GM18499 (cell line): ENCODE measurements at regions not wholly inside any gene's neighbourhood (a gene's known extent, or its start where the extent isn't known, plus 50 kb on each side); places are given as distances from the start of the nearest gene placed in this dataset.

Source experiments
- ATAC-seq: cut with Tn5 transposase; IDR thresholded peaks from one replicate; pipeline ENCODE4 v1.9.1; 2021; ENCODE audit warnings: moderate number of reproducible peaks; ENCODE audit not compliant: insufficient read depth, unreplicated experiment

DNA sequence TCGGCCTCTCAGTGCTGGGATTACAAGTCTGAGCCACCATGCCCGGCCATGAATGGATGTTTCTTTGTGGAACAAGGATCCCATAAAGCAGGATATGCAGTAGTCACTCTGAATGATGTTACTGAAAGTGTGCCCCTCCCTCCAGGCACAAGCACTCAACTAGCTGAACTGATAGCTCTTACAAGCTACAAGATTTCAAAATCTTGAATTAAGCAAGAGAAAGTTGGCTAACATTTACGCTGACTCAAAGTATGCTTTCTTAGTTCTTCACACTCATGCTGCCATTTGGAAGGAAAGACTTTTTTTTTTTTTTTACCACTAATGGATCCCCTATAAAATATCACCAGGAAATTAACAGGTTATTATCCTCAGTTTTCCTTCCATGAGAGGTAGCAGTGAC, 549.0 kb upstream of the PKDCC start:
- no peak for ATAC-seq

DNA sequence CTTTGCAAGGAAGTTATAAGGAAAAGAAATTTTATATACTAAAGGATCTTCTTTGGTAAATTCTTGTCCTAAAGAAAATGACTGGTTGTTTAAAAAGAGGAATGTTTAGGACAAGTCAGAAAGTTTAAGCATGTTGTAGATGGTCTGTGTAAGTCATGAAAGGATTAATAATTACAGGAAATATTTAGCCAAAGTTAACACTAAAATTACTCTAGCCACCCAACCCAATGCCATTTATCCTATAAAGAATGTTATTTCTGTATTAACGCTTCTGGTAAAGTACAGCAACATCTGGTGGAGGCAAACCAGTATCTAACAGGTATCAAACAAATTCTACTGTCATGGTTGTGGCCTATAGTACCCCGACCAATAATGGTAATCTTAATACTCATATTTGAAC, 546.9 kb upstream of the PKDCC start:
- ATAC-seq = no peak

DNA sequence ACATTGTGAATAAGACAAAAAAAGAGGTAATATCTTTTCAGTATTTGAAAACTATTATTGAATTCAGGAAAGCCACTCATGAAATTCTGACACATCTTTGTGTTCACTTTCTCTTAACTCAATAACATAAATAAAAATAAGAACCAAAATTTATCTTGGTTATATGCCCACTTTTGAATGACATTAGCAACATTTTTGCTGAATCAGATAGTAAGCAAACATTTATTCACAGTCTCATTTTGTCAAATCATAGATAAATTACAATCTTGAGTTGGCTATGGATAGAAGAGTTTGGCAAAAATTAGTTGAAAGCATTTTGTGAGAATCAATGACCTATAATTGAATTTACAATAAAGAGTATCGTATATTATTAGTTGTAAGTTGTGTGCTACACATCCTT, 545.1 kb upstream of the PKDCC start:
- ATAC-seq = no peak

DNA sequence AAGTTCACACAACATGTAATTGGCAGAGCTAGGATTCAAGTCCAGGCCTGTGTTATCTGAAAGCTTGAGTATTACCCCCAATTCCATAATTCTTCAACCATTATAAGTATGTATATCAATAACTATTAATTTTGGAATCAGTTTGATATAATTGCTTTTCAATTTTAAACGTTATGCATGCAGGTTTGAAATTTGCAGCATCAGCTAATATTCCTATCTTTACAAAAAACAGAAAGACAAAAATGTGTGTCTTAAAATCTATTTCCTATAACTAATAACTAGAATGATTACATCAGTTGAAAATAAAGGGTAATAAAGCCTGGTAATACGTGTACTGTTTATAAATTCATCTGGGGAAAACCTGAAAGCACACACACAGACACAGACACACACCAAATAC, 543.3 kb upstream of the PKDCC start:
- no peak for ATAC-seq

DNA sequence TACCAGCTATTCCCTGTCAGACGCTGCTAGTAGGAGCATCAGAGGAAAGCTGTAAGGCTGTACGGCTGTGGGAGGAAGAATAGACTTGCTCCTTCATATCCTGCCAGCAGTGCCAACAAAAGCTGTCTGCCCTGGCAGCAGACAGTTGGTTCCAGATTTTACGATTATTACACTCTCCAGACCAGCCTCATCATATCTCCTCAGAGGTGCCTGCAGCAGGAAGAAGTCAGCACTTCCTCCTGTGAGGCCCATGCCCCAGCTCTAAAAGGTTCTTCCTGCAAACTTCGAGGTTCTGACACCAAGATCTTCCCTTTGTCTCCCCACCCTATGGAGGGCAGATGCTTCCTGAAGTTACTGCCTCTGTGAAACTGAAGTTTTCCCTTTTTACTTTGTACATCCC, 537.7 kb upstream of the PKDCC start:
- ATAC-seq = no peak

DNA sequence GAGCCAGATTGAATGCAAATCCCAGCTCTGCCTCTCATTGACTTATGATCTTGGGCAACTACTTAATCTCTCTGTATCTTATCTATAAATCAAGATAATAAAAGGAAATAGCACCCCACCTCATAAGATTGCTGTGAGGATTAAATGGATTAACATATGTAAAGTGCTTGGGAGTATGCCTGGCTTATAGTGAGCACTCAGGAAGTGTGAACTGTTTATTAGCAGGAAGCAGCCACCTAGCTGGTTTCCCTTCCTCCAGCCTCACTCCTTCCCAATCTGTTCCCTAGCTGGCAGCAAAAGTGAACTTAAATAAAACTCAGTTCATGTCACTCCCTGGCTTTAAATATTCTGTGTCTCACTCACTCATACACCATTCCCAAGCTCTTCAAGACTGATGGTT, 526.6 kb upstream of the PKDCC start:
- no peak for ATAC-seq

DNA sequence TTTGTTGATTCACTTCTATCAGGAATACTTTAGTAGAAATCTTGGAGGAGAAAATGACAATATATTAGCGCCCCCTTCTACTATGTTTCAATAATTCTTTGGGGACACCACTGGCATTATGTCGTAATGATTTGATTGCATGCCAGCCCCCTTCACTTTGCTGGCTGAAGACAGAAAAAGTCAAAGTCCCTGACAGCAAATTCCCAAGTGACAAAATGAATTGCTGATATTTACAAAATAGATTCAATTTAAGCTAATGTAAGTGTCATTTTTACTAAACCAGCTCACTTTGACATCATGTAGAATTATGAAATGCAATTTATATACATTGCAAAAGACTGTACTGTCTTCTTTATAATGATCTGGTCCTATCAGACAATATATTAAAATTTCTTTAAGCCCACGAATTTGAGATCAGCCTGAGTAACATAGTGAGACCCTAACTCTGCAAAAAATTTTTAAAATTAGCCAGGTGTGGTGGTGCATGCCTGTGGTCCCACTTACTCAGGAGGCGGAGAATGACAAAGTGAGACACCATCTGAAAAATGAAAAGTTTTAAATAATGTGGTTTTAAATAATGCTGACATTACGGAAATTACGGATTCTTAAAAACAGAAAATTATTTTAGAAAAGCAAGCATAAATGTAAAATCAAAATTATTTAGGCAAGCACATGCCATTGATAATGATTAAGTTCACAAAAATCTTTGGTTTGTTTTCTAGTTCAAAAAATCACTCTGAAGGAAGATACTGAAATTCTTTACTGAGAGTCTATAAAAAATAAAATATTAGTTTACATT, 520.1 kb upstream of the PKDCC start:
- no peak for ATAC-seq

DNA sequence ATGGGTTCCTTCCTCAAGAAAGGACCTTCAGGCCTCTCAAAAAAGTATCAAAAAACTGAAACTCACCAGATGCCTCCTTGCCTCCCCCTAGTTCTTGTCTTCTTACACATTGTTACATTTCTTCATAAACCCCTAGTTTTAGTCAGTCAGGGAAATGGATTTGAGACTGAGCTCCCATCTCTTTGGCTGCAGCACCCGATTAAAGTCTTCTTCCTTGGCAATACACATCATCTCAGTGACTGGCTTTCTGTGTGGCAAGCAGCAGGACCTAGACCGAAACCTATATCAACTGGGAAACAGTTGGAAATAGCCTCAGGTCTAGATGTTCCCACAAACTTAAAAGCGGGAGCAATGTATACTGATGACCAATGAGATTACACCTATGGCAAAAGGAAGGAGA, 512.2 kb upstream of the PKDCC start:
- no peak for ATAC-seq

DNA sequence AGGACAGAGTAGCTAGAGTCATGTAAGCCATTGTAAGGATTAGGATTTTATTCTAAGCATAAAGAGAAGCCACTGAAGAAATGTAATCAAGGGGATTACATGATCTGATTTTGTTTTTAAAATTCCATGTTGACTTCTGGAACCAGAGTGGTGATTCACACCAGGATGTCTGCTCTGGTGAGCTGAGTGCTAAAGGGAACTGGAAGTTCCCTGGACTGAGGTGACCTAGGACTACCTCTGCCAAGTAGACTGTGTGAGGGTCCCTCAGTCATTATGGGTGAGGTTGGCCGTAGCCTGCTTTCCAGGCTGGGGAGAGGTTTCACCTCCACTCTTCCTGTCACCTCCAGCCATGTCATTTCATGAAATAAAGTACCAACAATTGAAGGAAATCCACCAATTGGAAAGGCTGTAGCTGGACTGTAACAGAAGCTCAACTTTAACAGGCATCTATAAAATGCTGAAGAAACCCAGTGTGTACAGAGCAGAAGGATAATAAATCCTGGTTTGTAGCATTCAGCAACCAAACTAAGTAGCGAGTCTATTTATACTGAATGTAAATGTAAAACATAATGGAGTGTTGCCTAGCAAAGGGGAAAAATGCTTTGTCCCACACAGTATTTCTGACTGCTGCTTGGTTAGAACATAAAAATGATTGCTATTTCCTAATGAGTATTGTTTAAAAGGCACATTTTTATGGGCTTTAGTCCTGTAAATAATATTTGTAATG, 507.4 kb upstream of the PKDCC start:
- no peak for ATAC-seq

DNA sequence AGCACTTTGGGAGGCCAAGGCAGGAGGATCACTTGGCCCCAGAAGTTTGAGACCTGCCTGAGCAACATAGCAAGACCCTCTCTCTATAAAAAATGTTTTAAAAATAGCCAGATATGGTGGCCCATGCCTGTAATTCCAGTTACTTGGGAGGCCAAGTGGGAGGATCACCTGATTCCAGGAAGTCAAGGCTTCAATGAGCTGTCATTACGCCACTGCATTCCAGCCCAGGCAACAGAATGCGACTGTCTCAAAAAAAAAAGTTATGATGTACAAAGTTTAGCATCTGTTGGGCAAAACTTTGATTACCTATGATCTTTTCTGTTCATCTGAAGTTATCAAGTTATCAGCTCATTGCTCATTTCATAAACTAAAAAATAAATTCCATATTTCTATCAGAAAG, 504.1 kb upstream of the PKDCC start:
- no peak for ATAC-seq

DNA sequence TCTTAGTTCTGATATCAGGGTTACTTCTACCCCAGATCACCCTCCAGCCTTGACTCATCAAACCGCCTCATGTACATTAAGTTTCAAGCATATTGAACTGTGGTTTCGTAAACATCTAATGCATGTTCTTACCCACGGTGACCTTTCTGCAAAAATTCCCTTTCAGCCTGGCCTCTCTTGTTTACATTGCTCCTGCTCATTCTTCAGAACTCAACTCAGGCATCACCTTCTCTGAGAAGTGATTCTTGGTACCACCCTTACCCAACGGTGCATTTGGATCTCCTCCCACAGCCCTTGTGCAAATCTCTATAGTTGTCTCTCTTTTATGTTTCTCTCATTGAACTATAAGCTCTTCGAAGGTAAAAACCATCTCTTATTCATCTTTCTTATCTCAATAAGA, 503.1 kb upstream of the PKDCC start:
- ATAC-seq = no peak

DNA sequence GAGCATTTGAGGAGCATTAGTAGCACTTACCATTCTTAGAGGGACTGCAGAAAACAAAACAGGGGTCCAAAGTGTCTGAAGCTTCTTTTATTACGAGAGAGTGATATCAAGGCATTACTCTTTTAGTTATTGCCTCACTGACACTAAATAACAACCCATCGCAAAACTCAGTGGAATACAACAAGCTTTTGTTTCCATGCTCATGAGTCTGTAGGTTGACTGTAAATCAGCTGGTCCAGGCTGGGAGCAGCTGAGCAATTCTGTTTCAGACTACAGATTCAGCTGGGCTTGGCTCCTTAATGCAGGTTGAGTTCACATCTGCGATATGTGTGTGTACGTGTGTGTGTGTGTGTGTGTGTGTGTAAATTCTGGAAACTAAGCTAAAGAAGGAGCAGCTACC, 501.8 kb upstream of the PKDCC start:
- no peak for ATAC-seq

DNA sequence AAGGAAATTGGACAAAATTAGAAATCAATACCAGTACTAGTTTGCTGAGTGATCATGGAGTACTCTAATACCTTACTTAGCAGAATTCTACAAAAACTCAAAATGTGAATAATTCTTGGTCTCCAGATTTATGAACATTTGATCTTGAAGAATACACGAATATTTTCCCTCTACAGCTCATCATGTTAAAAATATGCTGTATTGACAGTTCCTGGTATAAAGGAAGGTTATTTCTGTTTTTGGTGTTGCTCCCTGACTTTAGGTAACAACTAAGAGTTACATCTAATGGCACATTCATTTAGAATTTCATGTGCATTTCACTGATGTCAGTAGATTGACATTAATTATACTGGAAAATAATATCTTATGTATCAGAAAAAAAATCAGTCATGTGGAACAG, 479.2 kb upstream of the PKDCC start:
- no peak for ATAC-seq

DNA sequence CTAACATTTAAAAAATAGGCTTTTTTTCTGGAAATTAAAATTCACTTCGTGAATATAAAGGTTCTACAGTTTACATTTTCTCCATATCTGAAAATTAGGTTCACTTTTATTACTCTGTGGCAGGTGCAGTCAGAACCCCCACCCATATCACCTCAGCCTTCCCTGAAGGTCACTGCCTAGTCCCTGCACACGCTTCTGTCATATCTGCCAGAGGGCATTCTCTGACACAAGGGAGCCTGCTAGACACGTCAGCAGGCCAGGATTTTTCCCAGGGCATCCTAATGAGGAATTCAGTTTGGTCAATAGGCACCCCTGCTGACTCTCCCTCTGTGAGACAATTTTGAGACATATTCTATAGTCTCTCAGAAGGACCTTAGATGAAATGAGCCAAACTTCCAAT, 475.7 kb upstream of the PKDCC start:
- ATAC-seq = no peak

DNA sequence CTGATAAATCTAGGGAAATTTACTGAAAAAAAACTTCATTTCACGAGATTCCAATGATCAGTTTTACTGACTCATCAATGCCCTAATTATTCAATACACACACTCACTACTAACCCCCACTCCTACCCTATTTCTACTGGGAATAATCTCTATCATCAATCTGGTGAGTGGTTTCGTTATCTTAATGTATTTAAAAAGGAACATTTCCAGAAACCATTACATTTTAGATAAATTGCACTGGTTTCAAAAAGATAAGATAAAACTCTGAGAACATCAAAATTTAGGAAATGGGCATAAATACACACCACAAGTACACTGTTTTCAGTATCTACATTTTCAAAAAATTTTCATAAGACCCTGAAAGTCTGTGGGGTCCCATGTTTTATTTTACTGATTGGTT, 471.4 kb upstream of the PKDCC start:
- ATAC-seq = no peak

DNA sequence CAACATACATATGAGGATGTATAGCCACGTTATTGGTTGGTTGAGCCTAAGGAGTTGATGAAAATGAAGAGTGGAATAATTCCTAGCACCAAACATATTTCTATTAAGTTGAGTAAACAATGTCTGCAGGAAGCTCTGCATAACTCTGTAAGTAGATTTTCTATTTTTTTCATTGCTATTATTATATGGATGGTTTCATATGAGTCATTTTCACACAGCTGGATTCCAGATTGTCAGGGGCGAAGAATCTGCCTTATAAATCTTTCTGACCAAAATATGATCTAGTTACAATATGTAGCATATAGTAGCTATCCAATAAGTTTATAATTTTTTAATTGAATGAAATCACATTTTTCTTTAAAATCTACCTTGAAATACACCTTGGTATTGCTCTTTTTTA, 468.0 kb upstream of the PKDCC start:
- no peak for ATAC-seq

DNA sequence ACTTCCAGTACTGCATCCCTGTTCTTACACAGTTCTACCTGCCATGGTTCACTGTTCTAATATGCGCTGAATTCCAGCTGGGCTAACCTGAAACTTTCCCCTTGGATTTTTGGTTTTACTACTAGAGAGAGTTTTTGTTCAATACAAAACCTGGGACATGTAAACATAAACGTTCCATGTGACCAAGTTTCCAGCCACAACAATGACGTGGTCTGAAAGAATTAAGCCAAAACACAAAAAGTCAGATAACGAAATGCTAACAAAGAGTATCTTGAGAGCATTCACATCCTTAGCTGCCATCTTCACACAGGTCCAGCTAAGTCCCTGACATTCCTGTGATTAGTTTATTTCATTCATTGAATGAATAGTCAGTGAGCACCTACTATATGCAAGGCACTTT, 467.0 kb upstream of the PKDCC start:
- ATAC-seq = no peak

DNA sequence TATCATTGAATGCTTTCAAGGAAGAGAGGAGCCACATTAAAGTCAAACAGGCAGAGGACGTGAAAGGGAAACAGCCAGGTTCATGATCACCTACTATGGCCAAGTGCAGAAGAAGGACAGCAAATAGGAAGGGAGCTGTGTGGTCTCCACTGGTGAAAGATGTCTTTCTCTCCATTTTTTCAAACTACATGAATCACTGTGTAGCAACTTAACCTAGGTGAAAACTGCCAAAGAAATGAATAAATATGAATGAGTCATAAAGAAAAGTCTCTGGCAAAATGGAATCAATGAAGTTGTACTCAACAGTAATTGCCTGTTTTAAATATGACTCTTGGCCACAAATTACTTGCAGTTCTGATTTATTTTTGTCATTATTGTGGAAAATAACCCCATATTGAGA, 452.6 kb upstream of the PKDCC start:
- ATAC-seq = no peak

DNA sequence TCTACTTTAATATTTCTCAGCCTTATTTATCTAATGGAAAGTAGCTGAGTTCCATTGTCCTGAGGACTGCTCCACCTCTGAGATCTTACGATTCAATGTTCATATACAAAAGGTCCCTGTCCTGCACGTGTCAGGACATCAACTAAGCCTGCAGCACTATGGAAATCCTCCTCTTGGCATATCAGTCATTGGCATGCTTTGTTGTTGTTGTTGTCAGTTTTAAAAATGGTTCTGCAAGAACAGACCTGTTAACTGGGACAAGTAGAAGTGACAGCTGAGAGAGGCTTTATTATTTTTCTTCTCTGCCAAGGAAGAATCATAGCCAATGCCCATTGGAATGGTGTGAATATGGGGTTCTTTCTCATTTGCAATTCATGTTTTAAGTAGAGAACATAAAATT, 450.1 kb upstream of the PKDCC start:
- ATAC-seq = no peak

DNA sequence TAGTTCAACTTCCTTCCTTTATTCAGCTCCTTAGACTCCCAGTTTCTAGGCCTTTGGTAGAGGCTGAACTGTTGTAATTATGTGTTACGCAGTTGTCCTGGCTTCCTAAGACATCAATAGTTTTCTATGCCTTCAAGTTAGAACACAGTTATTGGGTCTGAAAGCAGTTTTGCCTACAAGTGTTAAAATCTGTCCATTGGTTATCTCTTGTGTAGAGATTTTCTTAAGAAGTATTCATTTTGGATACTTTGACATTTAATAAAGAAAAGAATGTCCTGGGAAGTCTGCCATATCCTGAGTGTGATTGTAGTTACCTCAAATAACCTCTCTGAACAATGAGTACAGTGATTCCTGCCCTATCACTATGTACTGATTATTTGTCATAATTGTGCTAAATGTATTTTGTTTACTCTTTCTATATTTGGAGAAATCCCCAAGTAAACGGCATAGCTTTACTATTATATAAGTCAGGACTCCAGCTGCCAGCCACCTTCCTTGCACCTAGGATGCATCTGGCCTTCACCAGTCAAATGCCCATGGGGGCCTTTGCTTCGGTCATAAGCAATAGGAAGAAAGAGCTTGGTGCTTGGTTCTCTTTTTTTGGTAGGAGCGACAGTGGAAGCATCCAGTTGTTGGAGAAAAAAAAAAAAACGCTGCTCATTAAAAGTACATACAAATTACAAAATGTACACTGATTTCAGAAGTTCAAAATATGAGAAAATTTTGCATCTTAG, 449.5 kb upstream of the PKDCC start:
- no peak for ATAC-seq

DNA sequence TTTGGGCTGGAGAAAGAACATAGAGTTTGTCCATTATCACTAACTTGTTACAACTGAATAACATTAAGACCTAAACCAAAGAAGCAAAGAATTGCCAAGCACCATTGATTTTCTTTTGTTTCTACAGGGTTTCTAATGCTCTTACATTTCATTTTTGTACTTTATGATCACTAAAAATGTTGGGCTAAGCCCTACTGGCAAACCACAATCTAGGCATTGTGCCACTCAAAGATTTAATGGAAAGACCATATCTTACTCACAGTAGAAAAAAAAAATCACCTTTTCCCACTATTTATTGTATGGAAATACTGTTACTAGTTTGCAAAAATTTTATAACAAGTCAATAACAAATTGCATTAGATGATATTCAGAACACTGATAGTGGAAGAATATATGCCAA, 447.4 kb upstream of the PKDCC start:
- no peak for ATAC-seq
